ENCODE measurements at regions not wholly inside any gene's neighbourhood (a gene's known extent, or its start where the extent isn't known, plus 50 kb on each side); places are given as distances from the start of the nearest gene placed in this dataset.

DNA sequence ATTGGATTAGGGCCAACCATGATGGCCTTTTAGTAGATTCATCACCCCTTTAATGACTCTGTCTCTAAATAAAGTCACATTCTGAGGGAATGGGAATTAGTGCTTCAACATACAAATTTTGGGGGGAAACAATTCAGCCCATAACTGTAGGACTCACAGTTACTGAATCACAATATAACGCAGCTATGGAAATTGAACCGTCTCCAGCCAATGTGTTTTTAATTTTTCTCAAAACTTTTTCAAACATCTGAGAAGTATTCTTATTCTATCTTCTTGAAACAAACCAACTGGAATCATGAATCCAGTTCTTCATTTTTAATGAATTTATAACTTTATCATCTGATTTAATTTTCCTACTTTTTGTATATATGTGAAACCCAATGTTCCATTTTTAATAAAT is 373.1 kb upstream of the SYT4 start:
- H3K4me3 Mint-ChIP-seq, result no peak overlapping the region
- ChIA-PET POLR2A (no interaction called here), CTCF (no interaction called here)
- intact Hi-C loops (cut with micrococcal nuclease), result no loop called here
- H3K27me3 Mint-ChIP-seq, result no peaks in the 10 kb centered on the region
- DNase-seq (no peak), ATAC-seq (ENCODE audit: low read depth) (no peak)
- no peak for TF ChIP-seq CTCF (IDR thresholded peaks at IDR 0.05)
- H3K4me1 Mint-ChIP-seq, result no peaks in the 10 kb centered on the region
- peaks cover 7% of the 10 kb centered on the region for H3K9me3 Mint-ChIP-seq
- no peak overlapping the region for H3K27ac Mint-ChIP-seq
- H3K36me3 Mint-ChIP-seq (ENCODE audit: low read depth), result no peaks in the 10 kb centered on the region

DNA sequence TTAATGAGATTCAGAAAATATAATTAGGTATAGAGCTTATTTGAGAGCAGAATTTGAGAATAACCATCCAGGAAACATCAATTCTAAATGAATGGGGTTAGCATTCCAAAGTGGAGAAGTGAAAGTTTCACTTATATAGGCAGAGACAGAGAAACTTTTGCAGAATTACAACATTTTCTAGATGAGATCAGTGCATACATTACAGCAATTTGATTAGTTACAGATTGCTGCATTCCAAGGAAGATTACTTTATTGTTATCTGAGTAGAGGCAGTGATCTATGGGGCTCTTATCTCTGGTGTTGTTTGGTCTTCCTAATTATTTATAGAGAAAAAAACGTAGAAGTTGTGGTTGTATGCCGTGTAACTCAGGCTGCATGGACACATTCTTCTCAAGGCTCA is 373.8 kb upstream of the SYT4 start:
- CTCF ChIA-PET, result no interaction called here
- DNase-seq, result no peak
- Mint-ChIP-seq H3K9me3 (peaks cover 7% of the 10 kb centered on the region), H3K4me1 (no peaks in the 10 kb centered on the region), H3K27me3 (no peaks in the 10 kb centered on the region), H3K36me3 (ENCODE audit: low read depth) (no peaks in the 10 kb centered on the region), H3K4me3 (no peak overlapping the region), H3K27ac (no peak overlapping the region)
- intact Hi-C loops (cut with micrococcal nuclease), result no loop called here
- ATAC-seq (ENCODE audit: low read depth), result no peak
- no peak for TF ChIP-seq CTCF (IDR thresholded peaks at IDR 0.05)
- POLR2A ChIA-PET, result no interaction called here

DNA sequence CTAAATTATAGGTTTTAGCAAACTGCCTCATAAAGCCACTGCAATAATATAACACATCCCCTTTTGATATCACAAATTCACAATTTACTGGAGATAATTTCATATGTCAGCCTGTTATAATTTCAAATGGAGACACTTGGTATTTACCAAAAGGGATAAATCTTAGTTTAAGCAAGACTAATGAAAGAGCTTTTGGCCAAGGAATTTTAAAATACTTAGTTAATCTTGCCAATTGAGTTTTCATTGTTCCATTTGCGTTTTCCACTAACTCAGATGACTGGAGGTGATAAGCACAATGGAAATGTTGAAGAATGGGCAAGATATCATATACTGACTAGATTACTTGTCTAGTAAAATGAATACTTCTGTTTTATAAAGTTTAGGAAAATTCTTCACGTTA is 379.3 kb upstream of the SYT4 start:
- POLR2A ChIA-PET, result no interaction called here
- peaks cover 7% of the 10 kb centered on the region for H3K9me3 Mint-ChIP-seq
- H3K36me3 Mint-ChIP-seq (ENCODE audit: low read depth), result no peaks in the 10 kb centered on the region
- DNase-seq (no peak), ATAC-seq (ENCODE audit: low read depth) (no peak)
- CTCF ChIA-PET, result no interaction called here
- no peaks in the 10 kb centered on the region for H3K4me1 Mint-ChIP-seq
- H3K27ac Mint-ChIP-seq, result no peak overlapping the region
- no peak overlapping the region for H3K4me3 Mint-ChIP-seq
- no peak for TF ChIP-seq CTCF (IDR thresholded peaks at IDR 0.05)
- H3K27me3 Mint-ChIP-seq, result no peaks in the 10 kb centered on the region
- intact Hi-C loops (cut with micrococcal nuclease), result no loop called here

DNA sequence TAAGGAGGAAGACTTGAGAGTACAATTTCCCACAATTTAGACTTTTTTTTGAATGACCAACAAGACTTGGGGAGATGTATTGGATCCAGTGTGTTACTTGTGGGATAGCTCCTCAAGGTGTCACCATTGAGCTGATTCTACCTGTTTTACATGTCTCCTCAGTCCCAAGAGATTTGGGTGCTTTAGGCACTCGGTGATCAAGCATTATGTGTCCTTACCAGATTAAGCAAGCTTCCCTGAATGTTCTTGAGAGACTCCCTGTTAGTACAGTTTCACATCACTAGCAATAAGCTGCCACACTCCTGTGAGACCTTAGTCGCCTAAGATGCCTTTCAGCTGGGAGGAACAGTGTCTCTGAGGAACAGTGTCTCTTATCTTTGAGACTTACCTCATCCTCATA is 384.3 kb upstream of the SYT4 start:
- Mint-ChIP-seq H3K27me3 (no peaks in the 10 kb centered on the region), H3K4me3 (no peak overlapping the region), H3K9me3 (no peaks in the 10 kb centered on the region), H3K4me1 (no peaks in the 10 kb centered on the region), H3K36me3 (ENCODE audit: low read depth) (no peaks in the 10 kb centered on the region), H3K27ac (no peak overlapping the region)
- DNase-seq (no peak), ATAC-seq (ENCODE audit: low read depth) (no peak)
- ChIA-PET POLR2A (no interaction called here), CTCF (interaction anchor here (0.7 kb wide), 1 partner anchor 1551 kb away, joined by 3 read pairs; no protein-coding TSS in a partner anchor)
- intact Hi-C loops (cut with micrococcal nuclease), result no loop called here
- TF ChIP-seq CTCF (IDR thresholded peaks at IDR 0.05), result no peak

DNA sequence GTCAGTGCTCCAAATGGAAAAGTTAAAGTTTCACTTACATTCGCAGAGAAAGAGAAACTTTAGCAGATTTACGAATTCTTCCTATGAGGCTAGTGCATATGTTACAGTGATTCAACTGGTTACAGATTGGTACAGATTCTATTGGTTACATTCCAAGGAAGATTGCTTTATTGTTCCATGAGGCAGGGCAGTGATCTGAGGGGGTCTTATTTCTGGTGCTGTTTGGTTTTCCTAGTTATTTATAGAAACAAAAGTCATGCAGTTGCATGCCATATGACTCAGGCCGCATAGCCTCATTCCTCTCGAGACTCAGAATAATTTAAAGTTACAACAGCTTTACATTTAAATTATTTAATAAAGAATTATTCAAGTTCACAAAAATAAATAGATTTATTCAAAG is 385.4 kb upstream of the SYT4 start:
- H3K27ac Mint-ChIP-seq, result no peak overlapping the region
- ATAC-seq (ENCODE audit: low read depth) (no peak), DNase-seq (no peak)
- TF ChIP-seq CTCF (IDR thresholded peaks at IDR 0.05), result no peak
- no peaks in the 10 kb centered on the region for H3K4me1 Mint-ChIP-seq
- POLR2A ChIA-PET, result no interaction called here
- H3K9me3 Mint-ChIP-seq, result no peaks in the 10 kb centered on the region
- CTCF ChIA-PET, result no interaction called here
- no peaks in the 10 kb centered on the region for H3K27me3 Mint-ChIP-seq
- no peaks in the 10 kb centered on the region for H3K36me3 Mint-ChIP-seq (ENCODE audit: low read depth)
- intact Hi-C loops (cut with micrococcal nuclease), result no loop called here
- H3K4me3 Mint-ChIP-seq, result no peak overlapping the region

Data from activated B cell treated with CpG ODN at 0.5 μM for 24 hours (primary cell).